ENCODE measurements at regions not wholly inside any gene's neighbourhood (a gene's known extent, or its start where the extent isn't known, plus 50 kb on each side); places are given as distances from the start of the nearest gene placed in this dataset.

DNA sequence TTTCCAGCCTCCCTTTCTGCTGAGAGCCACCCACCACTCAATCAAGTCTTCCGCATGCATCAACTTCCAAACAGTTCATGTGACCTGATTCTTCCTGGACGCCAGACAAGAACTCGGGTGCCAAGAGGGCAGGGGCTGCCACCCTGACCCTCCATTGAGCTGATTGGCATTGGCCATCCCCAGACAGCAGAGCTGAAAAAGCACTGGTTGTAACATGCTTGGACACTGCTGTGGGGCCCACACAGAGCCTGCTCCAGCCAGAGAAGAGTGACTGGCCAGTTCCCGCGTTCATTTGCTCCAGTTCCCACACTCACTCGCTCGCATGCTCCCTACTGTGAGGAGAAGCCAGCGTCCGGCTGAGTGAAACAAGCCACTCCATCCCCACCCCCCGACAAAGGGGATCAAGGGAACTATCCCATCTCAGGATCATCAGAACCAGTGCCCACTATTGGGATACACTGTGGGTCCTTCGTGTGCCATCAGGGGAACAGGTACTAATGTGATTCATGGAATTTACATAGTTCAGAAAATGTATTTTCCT, 420.3 kb downstream of the NPHP4 start:
- no peak for DNase-seq (ENCODE audit: low read depth in 2 of 2)

DNA sequence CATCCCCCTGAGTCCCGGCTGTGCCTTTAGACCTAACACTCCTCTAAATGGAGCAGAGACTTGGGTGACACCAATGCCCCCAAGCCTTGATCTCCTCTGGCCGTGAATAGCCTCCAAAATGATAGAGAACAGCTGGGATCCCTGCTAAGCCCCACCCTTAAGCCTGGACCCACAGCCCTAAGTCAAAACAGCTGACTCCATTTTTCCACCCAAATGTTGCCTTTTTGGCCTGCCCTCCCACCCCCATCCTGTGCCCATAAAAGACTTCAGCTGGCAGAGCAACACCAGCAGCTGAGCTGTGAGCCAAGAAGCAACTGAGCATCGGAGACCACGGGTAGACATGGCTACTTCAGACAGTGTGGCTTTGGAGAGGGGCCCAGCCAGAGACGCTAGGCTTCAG, 420.8 kb downstream of the NPHP4 start:
- no peak for DNase-seq (ENCODE audit: low read depth in 2 of 2)

DNA sequence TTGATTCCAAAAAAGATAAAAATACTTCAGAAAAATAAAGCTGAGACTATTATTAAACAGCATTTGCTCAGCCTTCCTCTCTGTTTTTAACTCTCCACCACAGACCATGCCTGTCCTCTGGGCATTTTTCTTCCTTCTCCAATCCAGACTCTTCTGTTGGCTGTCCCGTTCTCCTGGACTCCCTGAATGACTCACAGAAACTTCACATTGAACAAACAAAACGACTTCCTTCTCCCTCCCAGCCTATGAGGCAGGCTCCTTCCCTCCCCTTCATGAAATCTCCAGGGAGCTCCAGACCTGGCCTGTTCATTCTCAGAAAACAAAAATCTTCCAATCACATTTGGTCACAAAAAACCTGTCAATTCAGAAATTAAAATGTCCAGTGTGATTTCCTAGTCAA, 421.3 kb downstream of the NPHP4 start:
- no peak for DNase-seq (ENCODE audit: low read depth in 2 of 2)

DNA sequence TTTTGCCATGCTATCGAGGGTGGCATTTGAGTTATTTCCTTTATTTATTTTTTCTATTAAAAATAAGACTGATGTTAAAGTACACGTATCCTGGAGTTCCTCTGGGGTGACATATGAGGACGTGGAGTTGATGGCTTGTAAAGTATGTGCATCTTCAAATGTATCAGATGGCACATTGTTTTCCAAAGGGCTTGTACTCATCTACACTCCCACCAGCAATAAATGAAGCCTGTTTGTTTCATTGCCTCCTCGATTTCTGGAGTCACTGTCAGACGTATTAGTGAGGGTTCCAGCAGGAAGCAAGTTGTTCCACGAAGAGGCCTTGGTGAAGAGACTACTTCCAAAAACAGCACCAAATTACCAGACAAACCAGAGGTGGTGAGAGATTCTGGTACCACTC, 423.9 kb downstream of the NPHP4 start:
- DNase-seq (ENCODE audit: low read depth in 2 of 2), result no peak

DNA sequence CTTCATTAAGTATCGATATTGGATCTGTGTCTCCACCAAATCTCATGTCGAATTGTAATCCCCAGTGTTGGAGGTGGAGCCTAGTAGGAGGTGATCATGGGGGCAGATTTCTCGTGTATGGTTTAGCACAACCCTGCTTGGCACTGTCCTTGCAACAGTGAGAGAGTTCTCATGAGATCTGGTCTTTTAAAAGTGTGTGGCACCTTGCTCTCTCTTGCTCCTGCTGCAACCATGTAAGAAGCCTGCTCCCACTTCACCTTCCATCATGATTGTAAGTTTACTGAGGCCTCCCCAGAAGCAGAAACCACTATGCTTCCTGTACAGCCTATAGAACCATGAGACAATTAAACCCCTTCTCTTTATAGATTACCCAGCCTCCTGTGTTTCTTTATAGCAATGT, 424.4 kb downstream of the NPHP4 start:
- no peak for DNase-seq (ENCODE audit: low read depth in 2 of 2)

DNA sequence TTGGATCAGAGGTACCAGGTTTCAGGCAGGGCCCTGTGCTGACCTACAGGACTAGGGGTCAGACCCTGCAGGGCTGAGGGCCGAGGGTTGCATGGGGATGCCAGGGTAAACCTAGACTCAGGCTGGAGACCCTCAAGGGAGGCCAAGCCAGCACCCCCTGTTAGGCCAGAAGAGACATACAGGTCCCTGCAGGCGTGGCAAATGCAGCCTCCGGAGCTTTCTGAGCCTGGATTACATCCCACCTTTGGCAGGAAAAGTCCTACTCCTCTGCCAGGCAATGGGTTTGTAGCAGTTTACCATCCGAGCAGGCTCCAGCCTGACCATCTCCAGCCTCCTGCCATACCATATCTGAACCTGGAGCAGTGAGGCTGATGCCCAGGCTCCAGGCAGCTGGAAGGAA, 425.3 kb downstream of the NPHP4 start:
- DNase-seq (ENCODE audit: low read depth in 2 of 2), result no peak

DNA sequence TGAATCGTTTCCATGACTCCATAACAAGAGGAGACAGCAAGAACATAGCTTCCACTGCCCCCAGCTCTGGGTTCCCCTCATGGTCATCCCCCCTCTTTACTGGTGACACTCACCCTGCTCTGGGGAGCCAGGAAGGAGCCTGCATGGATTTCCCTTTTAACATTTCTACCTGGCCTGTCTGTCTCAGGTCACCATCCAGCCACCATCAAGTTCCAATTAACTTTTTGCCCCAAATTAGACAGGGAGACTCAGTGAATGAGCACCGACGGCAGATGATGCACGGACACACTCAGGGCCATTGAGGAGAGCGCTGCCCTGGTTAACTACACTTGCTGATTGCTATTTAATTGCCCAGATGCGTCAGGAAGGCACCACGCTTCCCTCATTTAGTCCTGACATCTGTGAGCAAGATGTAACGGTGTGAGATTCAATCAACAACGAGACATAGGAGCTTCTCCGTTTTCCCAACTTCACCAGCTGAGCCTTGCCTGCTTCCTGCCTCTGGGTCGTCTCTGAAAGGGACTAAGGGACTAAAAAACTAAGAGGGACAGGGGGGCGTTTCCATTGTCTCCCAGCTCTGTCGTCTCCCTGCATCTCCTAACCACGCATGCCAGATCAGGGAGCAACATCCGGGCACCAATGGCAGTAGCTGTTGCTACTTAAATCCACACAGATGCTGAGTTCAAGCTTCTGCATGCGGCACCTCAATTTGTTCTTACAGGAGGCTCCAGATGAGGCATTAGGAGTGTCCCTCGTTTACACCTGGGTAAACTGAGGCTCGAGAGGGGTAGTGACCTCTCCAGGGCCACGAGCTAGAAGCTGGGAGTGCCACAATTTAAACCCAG, 426.7 kb downstream of the NPHP4 start:
- DNase-seq (ENCODE audit: low read depth in 2 of 2), result no peak

DNA sequence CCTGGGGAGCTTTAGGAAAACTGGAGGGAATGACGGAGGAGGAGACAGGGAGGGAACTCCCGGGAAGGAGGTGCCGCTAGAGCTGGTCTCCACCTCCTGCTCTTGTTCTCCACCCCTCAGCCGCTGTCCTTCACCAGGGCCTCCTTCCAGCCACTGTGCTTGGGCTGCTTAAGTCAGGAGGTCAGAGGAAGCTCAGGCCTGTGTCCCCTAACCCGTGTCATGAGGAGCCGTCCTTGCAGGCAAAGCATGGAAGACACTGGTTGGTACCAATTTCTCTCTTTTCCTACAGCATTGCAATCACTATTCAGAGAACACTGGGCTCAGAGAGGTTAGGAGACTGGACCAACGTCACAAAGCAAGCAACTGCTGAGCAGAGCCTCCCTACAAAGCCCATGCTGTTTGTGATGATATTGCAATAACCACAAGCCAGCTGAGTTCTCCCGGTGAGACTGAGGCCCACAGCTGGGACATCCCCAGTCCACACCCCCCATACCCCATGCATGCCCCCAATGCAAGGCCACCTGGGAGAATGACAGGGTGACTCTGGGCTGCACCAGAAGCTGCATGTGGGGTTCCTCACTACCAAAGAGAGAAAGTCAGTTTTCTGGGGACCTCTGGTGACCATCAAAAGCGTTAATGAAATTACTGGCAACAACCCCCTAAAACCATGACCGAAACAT, 427.5 kb downstream of the NPHP4 start:
- DNase-seq (ENCODE audit: low read depth in 2 of 2), result no peak

DNA sequence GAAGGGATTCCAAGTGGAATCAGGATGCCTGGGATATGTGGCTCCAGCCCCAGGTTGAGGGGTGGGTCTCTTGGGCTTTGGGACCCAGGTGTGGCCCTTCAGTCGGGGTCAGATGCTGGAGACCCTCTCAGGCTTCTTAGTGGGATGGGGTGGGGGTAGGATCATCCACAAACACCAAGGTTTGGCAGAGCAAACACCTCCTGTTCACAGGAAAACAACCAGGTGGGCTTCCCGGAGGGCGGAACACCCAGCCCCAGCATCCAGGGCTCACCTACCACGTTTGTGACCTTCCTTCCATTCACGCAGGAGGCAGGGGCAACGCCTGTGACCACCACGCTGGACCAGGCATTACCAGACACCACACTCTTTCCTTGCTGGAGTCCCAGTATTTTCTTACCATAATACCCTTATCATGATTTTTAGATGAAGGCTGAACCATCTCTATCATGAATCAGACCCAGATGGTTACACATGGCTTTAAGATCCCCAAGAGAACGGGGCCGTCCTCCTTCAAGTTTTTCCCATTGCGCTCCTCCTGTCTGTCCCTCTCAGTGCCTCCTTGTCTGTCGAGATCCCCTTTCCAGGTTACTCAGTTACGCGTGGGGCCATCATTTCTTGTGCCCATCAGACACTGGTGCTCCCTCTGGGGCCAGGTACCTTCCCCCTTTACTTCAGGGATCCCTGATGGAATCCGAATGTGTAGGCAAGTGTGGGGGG, 428.2 kb downstream of the NPHP4 start:
- DNase-seq (ENCODE audit: low read depth in 2 of 2), result no peak

DNA sequence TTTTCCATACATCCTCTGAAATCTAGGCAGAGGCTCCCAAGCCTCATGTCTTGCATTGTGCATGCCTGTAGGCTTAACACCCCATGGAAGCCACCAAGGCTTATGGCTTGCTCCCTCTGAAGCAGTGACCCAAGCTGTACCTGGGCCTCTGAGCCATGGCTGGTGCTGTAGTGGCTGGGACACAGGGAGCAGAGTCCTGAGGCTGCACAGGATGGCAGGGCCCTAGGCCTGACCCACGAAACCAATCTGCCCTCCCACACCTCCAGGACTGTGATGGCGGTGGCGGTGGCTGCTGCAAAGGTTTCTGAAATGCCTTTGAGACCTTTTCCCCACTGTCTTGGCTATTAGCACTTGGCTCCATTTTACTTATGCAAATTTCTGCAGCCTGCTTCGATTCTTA, 429.5 kb downstream of the NPHP4 start:
- DNase-seq (ENCODE audit: low read depth in 2 of 2), result no peak

DNA sequence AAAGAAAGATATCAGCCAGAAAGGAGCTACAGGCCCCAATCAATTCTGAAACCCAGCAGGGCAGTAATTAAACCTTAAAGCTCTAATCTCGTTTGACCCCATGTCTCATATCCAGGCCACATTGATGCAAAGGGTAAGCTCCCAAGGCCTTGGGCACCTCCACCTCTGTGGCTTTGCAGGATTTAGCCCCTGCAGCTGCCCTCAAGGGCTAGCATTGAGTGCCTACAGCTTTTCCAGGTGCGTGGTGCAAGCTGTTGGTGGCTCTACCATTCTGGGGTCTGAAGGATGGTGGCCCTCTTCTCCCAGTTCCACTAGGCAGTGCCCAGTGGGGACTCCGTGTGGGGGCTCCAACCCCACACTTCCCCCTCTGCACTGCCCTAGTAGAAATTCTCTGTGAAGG, 429.9 kb downstream of the NPHP4 start:
- no peak for DNase-seq (ENCODE audit: low read depth in 2 of 2)

DNA sequence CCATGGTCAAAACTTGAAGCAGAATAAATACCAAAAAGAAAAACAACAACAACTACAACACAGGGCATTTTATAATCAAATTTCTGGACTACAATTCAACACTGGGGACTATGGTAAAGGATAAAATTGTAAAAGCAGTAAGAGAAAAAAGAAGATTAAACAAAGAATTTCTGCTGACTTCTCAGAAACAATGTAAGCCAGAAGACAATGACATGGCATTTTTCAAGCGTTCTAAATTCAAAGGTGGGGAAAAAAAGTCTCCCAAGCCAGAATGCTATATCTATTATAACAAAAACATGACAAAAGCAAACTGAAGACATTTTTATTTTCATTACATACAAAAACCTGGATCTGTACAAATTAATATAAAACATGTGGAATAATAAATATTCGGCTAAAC, 433.1 kb downstream of the NPHP4 start:
- DNase-seq (ENCODE audit: low read depth in 2 of 2), result no peak

DNA sequence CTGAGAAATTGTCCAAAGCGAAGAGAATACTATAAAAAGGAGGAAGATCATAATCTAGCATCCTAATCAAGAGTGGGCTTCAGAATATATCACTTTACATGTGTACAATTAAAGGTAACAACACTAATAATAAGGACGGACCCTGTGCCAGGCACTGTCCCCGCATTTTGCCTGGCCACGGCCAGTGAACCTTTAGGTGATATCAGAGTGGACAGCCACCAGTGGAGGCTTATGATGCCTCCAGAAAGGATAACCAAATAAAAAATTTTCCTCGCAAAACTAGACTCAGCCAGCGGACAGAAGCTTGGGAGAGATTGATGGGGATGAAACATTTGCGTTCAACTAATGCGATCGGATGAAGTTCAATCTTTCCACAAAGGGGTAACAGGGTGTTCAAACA, 436.4 kb downstream of the NPHP4 start:
- no peak for DNase-seq (ENCODE audit: low read depth in 2 of 2)

DNA sequence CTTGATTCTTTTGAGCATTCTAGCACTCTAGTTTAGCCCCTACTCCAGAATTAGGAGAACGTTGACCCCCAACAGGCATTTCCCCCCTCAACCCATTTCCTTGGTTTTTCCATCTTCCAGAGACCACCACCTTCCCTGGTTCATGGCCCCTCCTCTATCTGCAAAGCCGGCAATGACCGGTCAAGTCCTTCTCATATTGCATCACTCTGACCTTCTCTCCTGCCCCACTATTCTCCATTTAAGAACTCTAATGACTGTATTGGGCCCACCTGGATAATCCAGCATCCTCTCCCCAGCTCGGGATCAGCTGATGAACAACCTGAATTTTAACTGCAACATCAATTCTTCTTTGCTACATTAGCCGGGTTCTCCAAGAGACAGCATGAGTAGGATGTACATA, 437.4 kb downstream of the NPHP4 start:
- no peak for DNase-seq (ENCODE audit: low read depth in 2 of 2)

DNA sequence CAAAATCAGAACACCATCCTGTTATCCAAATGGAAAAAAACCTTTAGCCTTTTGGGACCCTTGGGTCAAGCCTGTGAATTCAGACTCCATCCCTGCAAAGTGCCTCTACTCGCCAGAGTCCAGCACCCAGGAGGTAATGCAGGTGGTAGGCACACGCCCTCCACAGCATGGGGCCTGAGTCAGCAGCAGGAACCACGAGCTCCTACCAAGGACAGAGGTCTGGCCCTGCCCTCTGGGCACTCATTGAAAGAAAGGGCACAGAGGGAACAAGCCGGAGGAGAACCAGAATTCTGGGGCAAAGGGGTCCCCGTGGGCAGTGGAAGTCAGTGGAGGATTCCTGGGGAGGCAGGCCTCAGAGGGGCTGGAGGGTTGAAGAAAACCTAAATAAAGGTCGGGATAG, 438.1 kb downstream of the NPHP4 start:
- DNase-seq (ENCODE audit: low read depth in 2 of 2), result no peak

DNA sequence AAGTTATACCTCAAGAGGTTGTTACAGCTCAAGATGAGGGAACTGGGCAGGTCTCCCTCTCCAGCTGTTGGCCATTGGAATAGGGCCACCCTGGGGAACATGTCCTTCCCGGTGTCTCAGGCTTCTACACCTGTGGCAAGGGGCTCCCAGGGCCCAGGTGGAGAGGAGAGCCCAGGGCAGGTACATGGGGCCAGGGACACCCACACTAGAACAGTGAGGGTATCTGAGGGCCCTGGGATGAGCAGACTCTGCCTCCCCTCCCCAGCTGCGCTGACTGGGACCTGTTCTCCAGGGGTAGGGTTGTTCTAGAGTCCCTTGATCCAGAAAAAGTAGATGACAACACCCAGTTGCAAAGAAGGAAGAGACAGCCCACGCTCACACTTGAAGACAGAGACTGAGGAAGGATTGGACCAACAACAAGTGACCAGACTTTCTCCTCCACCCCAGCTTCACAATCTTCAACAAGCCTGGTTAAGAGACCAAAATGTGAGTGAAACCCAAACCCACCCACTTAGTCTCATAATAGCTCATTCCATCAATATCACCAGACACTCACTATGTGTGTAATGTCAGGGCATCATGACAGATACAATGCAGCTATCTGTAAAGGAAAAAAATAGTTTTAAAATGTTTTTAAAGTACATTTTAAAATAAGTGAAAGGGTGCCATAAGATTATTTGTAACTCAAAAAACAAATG, 439.3 kb downstream of the NPHP4 start:
- DNase-seq (ENCODE audit: low read depth in 2 of 2), result no peak

DNA sequence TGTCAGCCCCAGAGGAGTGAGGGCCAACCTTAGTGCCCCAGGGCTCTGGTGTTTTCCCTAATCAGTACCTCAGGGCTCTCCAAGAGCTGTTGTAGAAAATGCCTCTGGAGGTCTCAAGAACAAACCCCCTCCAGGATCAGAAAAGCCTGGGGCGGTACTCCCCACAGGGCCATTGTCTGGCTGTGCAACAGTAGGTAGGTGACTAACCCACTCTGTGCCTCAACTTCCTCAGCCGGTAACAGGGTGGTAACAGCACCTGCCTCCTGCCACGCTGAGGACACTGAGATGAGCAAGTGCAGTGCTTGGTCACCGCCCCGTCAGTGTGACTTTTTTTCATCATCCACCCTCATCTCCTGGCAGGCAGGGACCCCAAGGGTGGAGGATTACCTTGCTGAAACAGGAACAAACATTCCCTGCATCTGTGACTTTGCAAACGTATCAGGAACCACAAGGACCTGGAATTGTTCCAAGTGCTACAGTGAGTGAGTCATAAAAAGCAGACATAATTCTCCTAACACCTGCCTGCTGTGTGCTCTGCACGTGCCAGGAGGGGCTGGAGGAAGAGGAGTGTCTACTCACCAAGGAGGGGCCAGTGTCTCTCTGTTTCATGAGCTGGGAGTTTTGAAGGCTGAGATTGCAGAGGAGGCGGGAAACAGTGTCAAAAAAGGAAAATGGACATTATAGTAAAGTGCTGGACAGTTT, 440.8 kb downstream of the NPHP4 start:
- DNase-seq (ENCODE audit: low read depth in 2 of 2), result no peak

DNA sequence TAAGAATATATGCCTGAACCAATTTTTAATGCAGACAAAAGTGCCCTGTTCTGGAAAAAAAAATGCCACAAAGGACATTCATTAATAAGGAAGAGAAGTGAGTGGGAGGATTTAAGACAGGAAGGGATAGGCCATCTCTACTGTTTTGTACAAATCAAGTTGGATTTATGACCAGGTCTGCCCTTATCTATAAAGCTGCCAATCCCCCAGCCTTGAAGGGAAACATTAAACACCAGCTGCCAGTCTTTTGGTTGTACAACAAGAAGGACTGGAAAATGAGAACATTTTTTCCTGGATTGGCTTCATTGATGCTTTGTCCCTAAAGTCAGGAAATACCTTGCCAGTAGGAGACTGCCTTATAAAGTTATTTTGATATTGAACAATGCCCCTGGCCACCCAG, 444.0 kb downstream of the NPHP4 start:
- DNase-seq (ENCODE audit: low read depth in 2 of 2), result no peak

DNA sequence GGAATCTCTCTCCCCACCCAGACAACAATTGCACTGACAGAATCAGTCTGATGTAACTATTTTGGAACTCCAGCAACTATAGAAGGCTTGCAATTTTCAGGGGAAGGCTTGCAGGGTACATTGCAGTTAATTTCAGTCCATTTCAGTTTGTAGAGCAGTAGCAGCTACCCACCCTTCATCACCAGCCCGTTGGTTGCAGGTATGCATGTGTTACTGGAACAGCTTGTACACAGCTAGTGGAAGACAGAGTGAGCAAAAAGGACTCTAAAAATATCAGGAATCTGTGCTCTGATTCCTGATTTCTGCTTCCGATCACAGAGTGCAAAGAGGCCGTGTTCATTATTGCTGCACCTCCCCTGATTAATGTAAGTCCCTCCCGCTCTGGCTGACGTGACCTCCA, 449.0 kb downstream of the NPHP4 start:
- no peak for DNase-seq (ENCODE audit: low read depth in 2 of 2)

DNA sequence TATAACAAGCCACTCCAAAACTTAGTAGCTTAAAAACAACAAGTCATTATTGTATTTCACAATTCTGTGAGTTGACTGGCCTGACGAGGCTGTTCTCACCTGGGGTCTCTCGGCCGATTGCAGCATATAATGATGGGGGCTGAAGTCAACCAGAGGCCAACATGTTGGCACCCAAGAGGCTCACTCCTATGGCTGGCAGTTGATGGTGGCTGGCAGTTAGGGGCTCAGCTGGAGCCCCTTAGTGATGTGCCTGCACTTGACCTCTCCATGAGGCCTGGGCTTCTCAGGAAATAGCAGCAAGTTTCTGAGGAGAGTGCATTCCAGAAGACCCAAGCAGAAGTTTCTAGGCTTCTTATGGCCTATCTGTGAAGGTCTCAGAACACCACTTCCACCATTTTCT, 459.4 kb downstream of the NPHP4 start:
- no peak for DNase-seq (ENCODE audit: low read depth in 2 of 2)

DNA sequence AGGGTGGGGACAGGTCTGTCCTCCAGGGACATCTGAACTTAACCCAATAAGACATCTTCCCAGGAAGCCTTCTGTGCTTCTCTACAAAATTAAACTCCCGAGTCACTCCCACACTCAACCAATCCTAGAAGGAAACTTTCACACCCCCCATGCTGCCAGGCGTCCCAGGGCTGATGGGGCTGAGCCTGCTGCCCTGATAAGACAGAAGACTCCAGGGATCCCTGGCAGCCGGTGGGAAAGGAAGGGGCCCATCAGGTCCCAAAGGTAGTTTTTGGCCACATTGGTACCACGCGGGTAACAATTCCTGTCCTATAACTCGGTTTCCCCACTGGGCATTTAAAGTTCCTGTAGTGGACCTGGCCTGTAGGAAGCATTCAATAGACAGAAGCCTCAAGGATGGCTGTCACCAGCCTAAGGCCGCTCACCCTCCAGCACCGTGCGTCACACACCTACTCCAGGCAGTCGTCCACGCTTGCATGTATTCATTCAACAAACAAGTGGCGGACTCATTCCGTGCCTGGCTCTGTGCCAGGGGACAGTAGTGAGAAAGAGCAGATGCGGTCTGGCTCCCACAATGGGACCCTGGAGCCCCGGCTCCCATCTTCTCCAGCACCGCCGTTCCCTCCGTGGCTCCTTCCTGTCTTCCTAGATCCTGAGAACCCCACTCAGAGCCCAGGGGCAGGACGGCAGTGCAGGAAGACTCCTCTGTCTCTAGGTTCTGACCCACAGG, 465.2 kb downstream of the NPHP4 start:
- DNase-seq (ENCODE audit: low read depth in 2 of 2), result no peak

Data from stimulated activated CD4-positive, alpha-beta T cell treated with anti-CD3 and anti-CD28 coated beads, Interleukin-15, amount 100 ng/mL, for 48 hours (primary cell).